HG03558 (cell line): ENCODE measurements at regions not wholly inside any gene's neighbourhood (a gene's known extent, or its start where the extent isn't known, plus 50 kb on each side); places are given as distances from the start of the nearest gene placed in this dataset.
"Not testable (repeated sequence)": the region's sequence is repeated elsewhere in the genome, so short reads cannot be mapped to it uniquely, and the experiment has no call there.

ENCODE experiments used
- ATAC-seq: cut with Tn5 transposase; IDR thresholded peaks from one replicate; pipeline ENCODE4 v1.9.1; 2021; ENCODE audit warnings: moderate number of reproducible peaks; ENCODE audit not compliant: unreplicated experiment; ENCODE audit errors: extremely low read depth

GRCh38 chr3:144491333-144491732 is 519.7 kb downstream of the DIPK2A start:
- ATAC-seq: no peak

- ATAC-seq: not testable (repeated sequence)
These were observed 523.0 kb downstream of the DIPK2A start for GRCh38 chr3:144494651-144495050.

GRCh38 chr3:144496141-144496835 is 524.7 kb downstream of the DIPK2A start:
- no peak for ATAC-seq

- no peak for ATAC-seq
These were observed 525.8 kb downstream of the DIPK2A start for GRCh38 chr3:144497452-144497851.

- ATAC-seq: no peak
These were observed 527.6 kb downstream of the DIPK2A start for GRCh38 chr3:144499001-144499930.

- no peak for ATAC-seq
These were observed 529.8 kb downstream of the DIPK2A start for GRCh38 chr3:144501467-144501866.

- ATAC-seq: no peak
These were observed 530.8 kb downstream of the DIPK2A start for GRCh38 chr3:144502402-144502801.

GRCh38 chr3:144506375-144506774 is 534.8 kb downstream of the DIPK2A start:
- ATAC-seq: not testable (repeated sequence)

- ATAC-seq: no peak
These were observed 539.7 kb downstream of the DIPK2A start for GRCh38 chr3:144511346-144511745.

GRCh38 chr3:144516026-144516425 is 544.4 kb downstream of the DIPK2A start:
- ATAC-seq: no peak

- ATAC-seq: no peak
These were observed 545.0 kb downstream of the DIPK2A start for GRCh38 chr3:144516589-144516988.

GRCh38 chr3:144521131-144521530 is 549.5 kb downstream of the DIPK2A start:
- ATAC-seq: no peak

GRCh38 chr3:144522456-144522855 is 550.8 kb downstream of the DIPK2A start:
- no peak for ATAC-seq

- no peak for ATAC-seq
These were observed 551.8 kb downstream of the DIPK2A start for GRCh38 chr3:144523396-144523795.

GRCh38 chr3:144524531-144524930 is 552.9 kb downstream of the DIPK2A start:
- ATAC-seq: no peak

- ATAC-seq: no peak
These were observed 557.9 kb downstream of the DIPK2A start for GRCh38 chr3:144529566-144529965.

GRCh38 chr3:144544871-144545270 is 573.2 kb downstream of the DIPK2A start:
- no peak for ATAC-seq

GRCh38 chr3:144546539-144546938 is 574.9 kb downstream of the DIPK2A start:
- ATAC-seq: no peak

GRCh38 chr3:144548346-144548745 is 576.7 kb downstream of the DIPK2A start:
- ATAC-seq: no peak

GRCh38 chr3:144549166-144549565 is 577.5 kb downstream of the DIPK2A start:
- no peak for ATAC-seq

- no peak for ATAC-seq
These were observed 580.9 kb downstream of the DIPK2A start for GRCh38 chr3:144552346-144553057.
